Testis (tissue), 2 donors: ENCODE measurements at regions not wholly inside any gene's neighbourhood (a gene's known extent, or its start where the extent isn't known, plus 50 kb on each side); places are given as distances from the start of the nearest gene placed in this dataset.

Source experiments
- DNase-seq: peaks from one replicate; pipeline ENCODE4 v3.0.0-alpha.2; 2019
- H3K27ac ChIP-seq, 2 donors: fragments of 200-600 bp; sonication (generic); one replicate each; pipeline ENCODE4 v1.5.1; 2019
- H3K27me3 ChIP-seq: fragments of 200-600 bp; sonication (generic); one replicate; pipeline ENCODE4 v1.5.1; 2019
- H3K36me3 ChIP-seq: fragments of 200-600 bp; sonication (generic); one replicate; pipeline ENCODE4 v1.5.1; 2017; ENCODE audit warnings: low read depth; ENCODE audit errors: missing control alignments
- H3K4me1 ChIP-seq: fragments of 200-600 bp; sonication (generic); one replicate; pipeline ENCODE4 v1.5.1; 2019
- H3K4me3 ChIP-seq, 2 donors: fragments of 200-600 bp; sonication (generic); one replicate each; pipeline ENCODE4 v1.5.1; 2017 to 2019
- H3K9me3 ChIP-seq: fragments of 200-600 bp; sonication (generic); one replicate; pipeline ENCODE4 v1.5.1; 2017
- POLR2A ChIP-seq: fragments of 450-650 bp; IDR thresholded peaks from one replicate; pipeline ENCODE4 v1.6.1; 2017; ENCODE audit warnings: antibody characterized with exemption, mild to moderate bottlenecking, moderate library complexity
- WGBS, 2 donors: methylation state at CpG; one replicate each; pipeline ENCODE4 v1.1.5; 2018; 5-methylcytosine and 5-hydroxymethylcytosine counted together
- intact Hi-C: fragments of 100-400 bp; cut with DNase I; formaldehyde crosslinking; loops from one replicate; pipeline ENCODE4 v1.15.1; 2023; ENCODE audit warnings: low total_unique reads
- TF ChIP-seq, protein P1 (sequence below), 3 experiments: fragments of 450-650 bp in 2 of 3; fragments of 200-600 bp in 1 of 3; sonication (generic) in 1 of 3; IDR thresholded peaks; one replicate each; pipeline ENCODE4 v1.5.1; 2016 to 2019; ENCODE audit warnings: antibody characterized with exemption in 3 of 3, mild to moderate bottlenecking in 2 of 3, moderate library complexity in 1 of 3

DNA sequence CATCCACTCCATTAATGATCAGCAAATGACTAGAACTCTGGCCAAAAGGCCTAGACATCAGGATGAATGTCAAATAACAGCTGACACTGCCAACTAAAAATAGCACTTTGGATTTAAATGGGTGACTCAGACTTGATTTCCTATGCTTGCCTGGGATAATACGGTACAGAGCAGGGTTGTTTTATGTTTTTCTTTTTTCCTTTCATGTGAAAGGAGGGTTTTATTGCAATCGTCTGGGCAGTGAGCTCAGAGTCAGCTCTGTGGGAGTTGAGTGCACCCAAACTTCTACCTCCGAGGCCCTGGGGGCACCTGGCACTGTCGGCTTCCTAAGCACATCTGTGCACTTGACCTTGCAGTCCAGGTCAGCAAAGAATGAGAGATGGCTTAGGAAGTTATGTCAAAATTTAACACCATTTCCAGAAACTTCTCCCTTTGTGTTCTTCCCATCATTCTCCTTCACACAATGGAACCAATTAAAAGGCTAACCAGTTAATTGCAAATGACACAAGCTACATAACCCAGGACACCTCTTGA, 134.1 kb downstream of the LACC1 start:
- DNase-seq: no peak
- H3K9me3 ChIP-seq: no peaks in the 10 kb centered on the region
- intact Hi-C loops: no loop called here
- no peaks in the 10 kb centered on the region for H3K36me3 ChIP-seq
- TF ChIP-seq, protein P1, sequence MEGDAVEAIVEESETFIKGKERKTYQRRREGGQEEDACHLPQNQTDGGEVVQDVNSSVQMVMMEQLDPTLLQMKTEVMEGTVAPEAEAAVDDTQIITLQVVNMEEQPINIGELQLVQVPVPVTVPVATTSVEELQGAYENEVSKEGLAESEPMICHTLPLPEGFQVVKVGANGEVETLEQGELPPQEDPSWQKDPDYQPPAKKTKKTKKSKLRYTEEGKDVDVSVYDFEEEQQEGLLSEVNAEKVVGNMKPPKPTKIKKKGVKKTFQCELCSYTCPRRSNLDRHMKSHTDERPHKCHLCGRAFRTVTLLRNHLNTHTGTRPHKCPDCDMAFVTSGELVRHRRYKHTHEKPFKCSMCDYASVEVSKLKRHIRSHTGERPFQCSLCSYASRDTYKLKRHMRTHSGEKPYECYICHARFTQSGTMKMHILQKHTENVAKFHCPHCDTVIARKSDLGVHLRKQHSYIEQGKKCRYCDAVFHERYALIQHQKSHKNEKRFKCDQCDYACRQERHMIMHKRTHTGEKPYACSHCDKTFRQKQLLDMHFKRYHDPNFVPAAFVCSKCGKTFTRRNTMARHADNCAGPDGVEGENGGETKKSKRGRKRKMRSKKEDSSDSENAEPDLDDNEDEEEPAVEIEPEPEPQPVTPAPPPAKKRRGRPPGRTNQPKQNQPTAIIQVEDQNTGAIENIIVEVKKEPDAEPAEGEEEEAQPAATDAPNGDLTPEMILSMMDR (IDR thresholded peaks at IDR 0.05): no peak
- no peak for TF ChIP-seq POLR2A
- WGBS, 2 donors: 49 to 54% methylated on average over 4 of the region's 4 CpGs
- H3K27me3 ChIP-seq: no peaks in the 10 kb centered on the region
- H3K27ac ChIP-seq: peak overlapping the region; percentile 9 to 47
- peaks cover 5% of the 10 kb centered on the region for H3K4me1 ChIP-seq
- no peak overlapping the region for H3K4me3 ChIP-seq

GRCh38 chr13:44014501-44014900, 134.8 kb downstream of the LACC1 start:
- H3K27ac ChIP-seq: peak overlapping the region; percentile 9 to 47
- TF ChIP-seq POLR2A: no peak
- TF ChIP-seq, protein P1 (IDR thresholded peaks at IDR 0.05): no peak
- no peaks in the 10 kb centered on the region for H3K9me3 ChIP-seq
- H3K4me1 ChIP-seq: peaks cover 5% of the 10 kb centered on the region
- no peak for DNase-seq
- WGBS, 2 donors: 63 to 76% methylated on average over 8 of the region's 8 CpGs
- no peaks in the 10 kb centered on the region for H3K27me3 ChIP-seq
- H3K4me3 ChIP-seq: no peak overlapping the region
- intact Hi-C loops: no loop called here
- H3K36me3 ChIP-seq: no peaks in the 10 kb centered on the region

GRCh38 chr13:44015118-44015517, 135.4 kb downstream of the LACC1 start:
- Histone ChIP-seq H3K9me3 (no peaks in the 10 kb centered on the region), H3K27ac (peak overlapping the region; percentile 9 to 47), H3K27me3 (no peaks in the 10 kb centered on the region), H3K4me3 (no peak overlapping the region), H3K4me1 (peaks cover 5% of the 10 kb centered on the region), H3K36me3 (no peaks in the 10 kb centered on the region)
- intact Hi-C loops: no loop called here
- DNase-seq: no peak
- no peak for TF ChIP-seq POLR2A
- TF ChIP-seq, protein P1 (IDR thresholded peaks at IDR 0.05): no peak
- WGBS, 2 donors: 78 to 89% methylated on average over 5 of the region's 5 CpGs

- Histone ChIP-seq H3K4me1 (peaks cover 5% of the 10 kb centered on the region), H3K4me3 (no peak overlapping the region), H3K9me3 (no peaks in the 10 kb centered on the region), H3K27me3 (no peaks in the 10 kb centered on the region), H3K27ac (peak overlapping the region in 1 of 2 donors; percentile 9), H3K36me3 (no peaks in the 10 kb centered on the region)
- intact Hi-C loops: no loop called here
- no peak for DNase-seq
- WGBS, 2 donors: 69 to 82% methylated on average over 6 of the region's 6 CpGs
- TF ChIP-seq, protein P1 (IDR thresholded peaks at IDR 0.05): no peak
- TF ChIP-seq POLR2A: no peak
Observed at GRCh38 chr13:44015811-44016210, 136.1 kb downstream of the LACC1 start.

GRCh38 chr13:44017756-44018309, 138.1 kb downstream of the LACC1 start:
- 61 to 63% methylated on average over 5 of the region's 5 CpGs for WGBS, 2 donors
- no peaks in the 10 kb centered on the region for H3K27me3 ChIP-seq
- H3K4me1 ChIP-seq: peaks cover 5% of the 10 kb centered on the region
- intact Hi-C loops: no loop called here
- H3K27ac ChIP-seq: peak overlapping the region in 1 of 2 donors; percentile 51
- TF ChIP-seq, protein P1 (IDR thresholded peaks at IDR 0.05): no peak
- TF ChIP-seq POLR2A: no peak
- no peaks in the 10 kb centered on the region for H3K36me3 ChIP-seq
- no peak for DNase-seq
- no peaks in the 10 kb centered on the region for H3K9me3 ChIP-seq
- H3K4me3 ChIP-seq: no peak overlapping the region
